SK-N-MC (cell line): ENCODE measurements at regions not wholly inside any gene's neighbourhood (a gene's known extent, or its start where the extent isn't known, plus 50 kb on each side); places are given as distances from the start of the nearest gene placed in this dataset.
"Not testable (repeated sequence)": the region's sequence is repeated elsewhere in the genome, so short reads cannot be mapped to it uniquely, and the experiment has no call there.

Source experiments
- DNase-seq: peaks from one replicate; pipeline ENCODE4 v3.0.0-alpha.2; 2011; ENCODE audit warnings: low read depth, low spot score
- H3K27ac ChIP-seq: fragments of 200-600 bp; sonication (generic); 2 replicates; pipeline ENCODE4 v1.5.1; 2016; ENCODE audit warnings: mixed run types
- H3K36me3 ChIP-seq: fragments of 200-600 bp; sonication (generic); 2 replicates; pipeline ENCODE4 v1.6.1; 2017; ENCODE audit warnings: antibody characterized with exemption, low read length, mixed read lengths; ENCODE audit not compliant: insufficient read depth
- H3K4me3 ChIP-seq: fragments of 200-600 bp; sonication (generic); 2 replicates; pipeline ENCODE4 v1.5.1; 2016
- H3K9ac ChIP-seq: fragments of 200-600 bp; sonication (generic); 2 replicates; pipeline ENCODE4 v1.8.0; 2017; ENCODE audit warnings: mixed run types, mixed read lengths; ENCODE audit not compliant: insufficient read length
- H3K9me3 ChIP-seq: fragments of 200-600 bp; sonication (generic); 2 replicates; pipeline ENCODE4 v1.6.1; 2017; ENCODE audit warnings: low read depth, mild to moderate bottlenecking, antibody characterized with exemption, low read length, moderate library complexity, mixed read lengths
- EZH2 ChIP-seq: fragments of 200-600 bp; sonication (generic); IDR thresholded peaks from one replicate; pipeline ENCODE4 v1.6.1; 2017; ENCODE audit warnings: antibody characterized with exemption
- FOXP2 ChIP-seq: optimal IDR thresholded peaks from 2 replicates; pipeline ENCODE3; 2011; ENCODE audit warnings: mild to moderate bottlenecking, moderate library complexity; ENCODE audit not compliant: insufficient read depth; ENCODE audit errors: extremely low read length, control extremely low read depth
- POLR2AphosphoS5 ChIP-seq: IDR thresholded peaks from 2 replicates; pipeline ENCODE4 v1.6.1; 2012; ENCODE audit warnings: mild to moderate bottlenecking, low read depth, low read length, borderline replicate concordance

GRCh38 chr9:97179616-97180015, 127.8 kb upstream of the CCDC180 start:
- Histone ChIP-seq H3K36me3 (no peaks in the 10 kb centered on the region), H3K9me3 (no peaks in the 10 kb centered on the region), H3K4me3 (no peak overlapping the region), H3K9ac (no peak overlapping the region), H3K27ac (no peak overlapping the region)
- TF ChIP-seq FOXP2, result no peak
- TF ChIP-seq EZH2, result no peak
- no peak for TF ChIP-seq POLR2AphosphoS5
- DNase-seq, result no peak

- Histone ChIP-seq H3K4me3 (no peak overlapping the region), H3K36me3 (no peaks in the 10 kb centered on the region), H3K9me3 (no peaks in the 10 kb centered on the region), H3K9ac (no peak overlapping the region), H3K27ac (no peak overlapping the region)
- no peak for DNase-seq
- TF ChIP-seq POLR2AphosphoS5, result no peak
- TF ChIP-seq EZH2, result no peak
- no peak for TF ChIP-seq FOXP2
Measured at GRCh38 chr9:97176206-97176605, 131.3 kb upstream of the CCDC180 start.

- DNase-seq, H3K9me3 ChIP-seq, H3K9ac ChIP-seq, H3K36me3 ChIP-seq, H3K4me3 ChIP-seq, H3K27ac ChIP-seq: not testable (repeated sequence)
Measured at GRCh38 chr9:97168174-97168573, 129.2 kb upstream of the CTSV start.

DNA sequence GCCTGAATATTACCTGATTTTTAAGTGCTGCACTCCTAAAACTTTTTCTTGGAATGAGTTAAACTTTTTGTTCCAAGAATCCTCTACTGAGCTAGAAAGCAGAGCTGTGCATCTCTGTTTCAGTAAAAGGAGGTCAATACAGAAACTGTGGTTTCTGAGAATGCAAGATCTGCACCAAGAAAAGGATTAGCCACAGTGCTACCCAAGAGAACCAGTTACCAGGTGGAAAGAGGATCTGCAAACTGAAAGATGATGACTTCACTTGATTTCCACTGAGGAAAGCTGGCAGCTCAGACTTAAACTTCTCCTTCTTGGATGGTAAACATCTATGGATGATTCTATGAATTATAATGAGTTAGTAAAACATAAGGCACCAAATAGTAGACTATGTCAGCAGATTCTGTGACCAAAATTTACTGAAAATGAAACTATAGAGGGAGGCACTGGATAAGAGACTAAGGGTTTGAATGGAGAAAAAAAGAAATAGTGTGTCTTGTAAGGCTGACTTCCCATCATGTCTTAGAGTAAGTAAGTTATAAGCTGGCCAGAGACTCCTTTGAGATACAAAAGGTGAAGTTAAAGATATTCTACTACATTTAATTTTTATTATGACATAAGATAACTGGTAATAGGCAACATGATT, 127.7 kb upstream of the CTSV start:
- not testable (repeated sequence) for H3K36me3 ChIP-seq, DNase-seq, H3K9ac ChIP-seq, H3K9me3 ChIP-seq, H3K27ac ChIP-seq, H3K4me3 ChIP-seq

- H3K27ac ChIP-seq, result peak overlapping the region; percentile 73; the same call in 1 of the 2 replicates
- no peaks in the 10 kb centered on the region for H3K36me3 ChIP-seq
- H3K9me3 ChIP-seq, result no peaks in the 10 kb centered on the region
- peak overlapping the region; percentile 20 for H3K4me3 ChIP-seq
- TF ChIP-seq EZH2, result no peak
- TF ChIP-seq POLR2AphosphoS5, result no peak
- no peak for TF ChIP-seq FOXP2
- DNase-seq, result no peak
- H3K9ac ChIP-seq, result no peak overlapping the region
Measured at GRCh38 chr9:97160255-97160654, 121.3 kb upstream of the CTSV start.

DNA sequence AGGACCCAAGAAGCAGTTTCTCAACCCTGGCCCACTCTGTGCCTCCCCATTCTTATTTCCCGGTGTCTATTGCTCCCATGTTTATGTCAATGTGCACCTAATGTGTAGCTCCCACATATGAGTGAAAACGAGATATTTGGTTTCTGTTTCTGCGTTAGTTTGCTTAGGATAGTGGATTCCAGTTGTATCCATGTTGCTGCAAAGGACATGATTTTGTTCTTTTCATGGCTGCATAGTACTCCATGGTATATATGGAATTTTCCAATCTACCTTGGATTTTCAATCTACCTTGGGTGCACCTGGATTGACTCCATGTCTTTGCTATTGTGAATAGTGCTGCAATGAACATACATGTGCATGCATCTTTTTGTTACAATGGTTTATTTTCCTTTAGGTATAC, 119.8 kb upstream of the CTSV start:
- H3K9me3 ChIP-seq, H3K36me3 ChIP-seq, H3K27ac ChIP-seq, H3K9ac ChIP-seq, H3K4me3 ChIP-seq, DNase-seq: not testable (repeated sequence)

GRCh38 chr9:97155441-97155840, 116.5 kb upstream of the CTSV start:
- DNase-seq, H3K36me3 ChIP-seq: not testable (repeated sequence)

GRCh38 chr9:97153967-97154366, 115.0 kb upstream of the CTSV start:
- DNase-seq, result no peak
- Histone ChIP-seq H3K9ac (no peak overlapping the region), H3K36me3 (no peaks in the 10 kb centered on the region), H3K27ac (no peak overlapping the region), H3K9me3 (no peaks in the 10 kb centered on the region), H3K4me3 (no peak overlapping the region)
- TF ChIP-seq EZH2 (no peak), FOXP2 (no peak), POLR2AphosphoS5 (no peak)

More at GRCh38 chr9:97155441-97155840, 116.5 kb upstream of the CTSV start:
- H3K9me3 ChIP-seq, H3K9ac ChIP-seq, H3K27ac ChIP-seq, H3K4me3 ChIP-seq: not testable (repeated sequence)

- not testable (repeated sequence) for H3K36me3 ChIP-seq, H3K4me3 ChIP-seq, H3K27ac ChIP-seq, H3K9me3 ChIP-seq, H3K9ac ChIP-seq, DNase-seq
Measured at GRCh38 chr9:97153160-97153559, 114.2 kb upstream of the CTSV start.

DNA sequence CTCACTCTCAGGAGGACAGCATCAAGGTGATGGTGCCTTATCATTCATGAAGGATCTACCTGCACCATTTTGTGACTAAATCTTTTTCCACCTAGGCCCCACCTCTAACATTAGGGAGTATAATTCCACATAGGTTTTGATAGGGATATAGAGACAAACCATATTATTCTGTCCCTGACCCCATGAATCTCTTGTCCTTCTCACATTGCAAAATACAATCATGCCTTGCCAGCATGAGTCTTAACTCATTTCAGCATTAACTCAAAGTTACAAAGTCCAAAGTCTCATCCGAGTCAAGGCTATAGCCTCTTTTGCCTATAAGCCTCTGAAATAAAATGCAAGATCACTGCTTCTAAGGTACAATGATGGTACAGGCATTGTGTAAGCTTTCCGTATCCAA, 111.5 kb upstream of the CTSV start:
- not testable (repeated sequence) for H3K27ac ChIP-seq, DNase-seq, H3K36me3 ChIP-seq, H3K9ac ChIP-seq, H3K4me3 ChIP-seq, H3K9me3 ChIP-seq

GRCh38 chr9:97148428-97148827, 109.5 kb upstream of the CTSV start:
- H3K9me3 ChIP-seq, H3K27ac ChIP-seq, H3K9ac ChIP-seq, DNase-seq, H3K4me3 ChIP-seq, H3K36me3 ChIP-seq: not testable (repeated sequence)

DNA sequence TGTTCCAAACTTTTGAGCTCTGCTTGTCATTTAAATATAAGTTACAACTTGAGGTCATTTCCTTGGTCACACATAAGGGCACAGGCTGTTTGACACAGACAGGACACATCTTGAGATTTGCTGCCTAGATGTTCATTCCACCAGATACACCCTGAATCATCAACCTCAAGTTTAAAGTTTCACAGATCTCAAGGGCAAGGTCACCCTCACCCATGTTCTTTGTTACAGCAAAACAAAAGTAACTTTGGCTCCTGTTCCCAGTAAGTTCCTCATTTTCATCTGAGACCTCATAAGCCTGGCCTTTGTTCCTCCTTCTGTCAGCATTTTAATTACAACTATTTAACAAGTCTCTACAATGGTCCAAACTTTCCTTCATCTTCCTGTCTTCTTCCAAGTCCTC, 106.7 kb upstream of the CTSV start:
- not testable (repeated sequence) for H3K4me3 ChIP-seq, H3K9me3 ChIP-seq, DNase-seq, H3K9ac ChIP-seq, H3K27ac ChIP-seq, H3K36me3 ChIP-seq
